Gastrocnemius medialis (tissue), 4 donors: ENCODE measurements at regions not wholly inside any gene's neighbourhood (a gene's known extent, or its start where the extent isn't known, plus 50 kb on each side); places are given as distances from the start of the nearest gene placed in this dataset.

ENCODE experiments used
- POLR2A ChIP-seq, 2 donors: fragments of 450-650 bp; IDR thresholded peaks; one replicate each; pipeline ENCODE4 v1.6.1; 2017; ENCODE audit warnings: antibody characterized with exemption in 2 of 2, mild to moderate bottlenecking in 2 of 2, moderate library complexity in 2 of 2
- TF ChIP-seq, protein P1 (sequence below), 5 experiments: fragments of 450-650 bp in 3 of 5; fragments of 200-600 bp in 2 of 5; sonication (generic) in 2 of 5; IDR thresholded peaks in 4 of 5; conservative IDR thresholded peaks in 1 of 5; 1 replicate in 4 of 5; 2 replicates in 1 of 5; pipeline ENCODE4 v1.5.1; 2016 to 2019; ENCODE audit warnings: antibody characterized with exemption in 5 of 5, mild to moderate bottlenecking in 3 of 5, moderate library complexity in 3 of 5

DNA sequence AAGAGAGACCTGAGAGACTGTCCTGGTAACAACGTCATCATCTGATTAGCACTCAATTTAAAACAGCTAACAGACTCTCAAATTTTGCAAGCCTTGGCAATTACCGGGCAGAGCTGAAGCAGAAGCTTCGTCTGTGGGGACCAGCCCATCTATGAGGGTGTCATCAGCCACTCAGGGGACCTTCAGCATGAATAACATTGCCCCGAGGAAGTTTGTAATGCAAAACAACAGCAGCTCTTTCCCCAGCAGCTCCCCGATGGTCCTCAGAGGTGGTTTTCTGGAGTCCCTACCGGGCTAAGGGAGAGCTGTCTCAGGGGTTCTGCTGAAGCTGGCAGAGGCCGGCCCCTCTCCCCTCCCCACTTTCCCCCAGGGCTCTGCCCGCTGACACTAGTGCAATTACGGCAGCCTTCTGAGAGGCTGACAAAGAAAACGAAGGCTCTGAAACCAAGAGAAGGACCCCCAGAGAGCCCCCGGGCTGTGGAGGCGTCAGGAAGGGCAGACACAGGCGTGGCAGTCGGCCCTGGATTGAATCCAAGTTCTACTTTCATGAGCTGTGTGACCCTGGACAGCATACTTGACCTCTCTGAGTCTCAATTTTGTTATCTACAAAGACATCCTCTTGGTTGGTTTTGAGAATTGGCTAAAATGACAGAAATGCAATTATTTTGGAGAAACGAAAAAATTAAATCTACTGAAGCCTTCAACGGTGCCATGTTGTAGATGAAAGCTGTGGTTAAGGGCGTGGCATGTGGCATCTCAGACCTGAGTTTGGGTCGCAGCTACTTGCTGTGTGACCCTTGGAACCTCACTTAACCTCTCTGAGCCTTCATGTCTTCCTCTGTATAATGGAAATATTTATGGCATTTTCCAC lies 102.1 kb upstream of the TLE3 start:
- TF ChIP-seq, protein P1, sequence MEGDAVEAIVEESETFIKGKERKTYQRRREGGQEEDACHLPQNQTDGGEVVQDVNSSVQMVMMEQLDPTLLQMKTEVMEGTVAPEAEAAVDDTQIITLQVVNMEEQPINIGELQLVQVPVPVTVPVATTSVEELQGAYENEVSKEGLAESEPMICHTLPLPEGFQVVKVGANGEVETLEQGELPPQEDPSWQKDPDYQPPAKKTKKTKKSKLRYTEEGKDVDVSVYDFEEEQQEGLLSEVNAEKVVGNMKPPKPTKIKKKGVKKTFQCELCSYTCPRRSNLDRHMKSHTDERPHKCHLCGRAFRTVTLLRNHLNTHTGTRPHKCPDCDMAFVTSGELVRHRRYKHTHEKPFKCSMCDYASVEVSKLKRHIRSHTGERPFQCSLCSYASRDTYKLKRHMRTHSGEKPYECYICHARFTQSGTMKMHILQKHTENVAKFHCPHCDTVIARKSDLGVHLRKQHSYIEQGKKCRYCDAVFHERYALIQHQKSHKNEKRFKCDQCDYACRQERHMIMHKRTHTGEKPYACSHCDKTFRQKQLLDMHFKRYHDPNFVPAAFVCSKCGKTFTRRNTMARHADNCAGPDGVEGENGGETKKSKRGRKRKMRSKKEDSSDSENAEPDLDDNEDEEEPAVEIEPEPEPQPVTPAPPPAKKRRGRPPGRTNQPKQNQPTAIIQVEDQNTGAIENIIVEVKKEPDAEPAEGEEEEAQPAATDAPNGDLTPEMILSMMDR (IDR thresholded peaks at IDR 0.05 in 4 of 5, conservative IDR thresholded peaks at IDR 0.05 in 1 of 5) = no peak
- TF ChIP-seq POLR2A (IDR thresholded peaks at IDR 0.05) = no peak
